SK-N-SH (cell line): ENCODE measurements at regions not wholly inside any gene's neighbourhood (a gene's known extent, or its start where the extent isn't known, plus 50 kb on each side); places are given as distances from the start of the nearest gene placed in this dataset.
"Not testable (repeated sequence)": the region's sequence is repeated elsewhere in the genome, so short reads cannot be mapped to it uniquely, and the experiment has no call there.

Experiments used
- CTCF ChIA-PET: fragments of 300-600, 350-600 bp; formaldehyde crosslinking; extraction: SDS; loops from one replicate; lab custom pipeline; 2021; lab: Yijun Ruan, JAX
- POLR2A ChIA-PET: fragments of 350-600 bp; sonication (Branson Sonifier 250); formaldehyde crosslinking; extraction: SDS; loops from one replicate; lab custom pipeline; 2020; ENCODE audit warnings: antibody characterized with exemption, inconsistent platforms; lab: Yijun Ruan, JAX
- DNase-seq: peaks from one replicate; pipeline ENCODE4 v3.0.0; 2012
- H2AFZ ChIP-seq: fragments of 200-600 bp; sonication (generic); 2 replicates; pipeline ENCODE4 v1.8.1; 2016; ENCODE audit warnings: antibody characterized with exemption, mild to moderate bottlenecking, low read depth
- H3F3A ChIP-seq: fragments of 200-600 bp; sonication (generic); replicated peaks from 2 replicates; pipeline ENCODE3; 2016; ENCODE audit warnings: antibody characterized with exemption, mild to moderate bottlenecking; ENCODE audit not compliant: insufficient read depth
- H3K27ac ChIP-seq, 2 experiments: fragments of 200-500 bp in 1 of 2; fragments of 200-600 bp in 1 of 2; sonication (Bioruptor generic) in 1 of 2; sonication (generic), shearing (Covaris generic) in 1 of 2; 2 replicates each; pipeline versions ENCODE4 v1.5.1 to v1.6.1; 2014 to 2016; ENCODE audit warnings: low read depth in 2 of 2, inconsistent platforms in 1 of 2, low read length in 1 of 2, mild to moderate bottlenecking in 1 of 2, mixed read lengths in 1 of 2
- H3K27me3 ChIP-seq: fragments of 200-600 bp; sonication (generic), shearing (Covaris generic); 2 replicates; pipeline ENCODE4 v1.6.1; 2016; ENCODE audit warnings: mixed run types; ENCODE audit not compliant: insufficient read depth
- H3K36me3 ChIP-seq, 2 experiments: fragments of 200-500 bp in 1 of 2; fragments of 200-600 bp in 1 of 2; sonication (Bioruptor generic) in 1 of 2; sonication (generic) in 1 of 2; replicated peaks in 1 of 2; 2 replicates each; pipeline versions ENCODE3 to v1.5.1; 2014 to 2016; ENCODE audit warnings: low read length in 1 of 2, mild to moderate bottlenecking in 1 of 2; ENCODE audit not compliant: insufficient read depth in 2 of 2, control insufficient read depth in 1 of 2
- H3K4me1 ChIP-seq, 2 experiments: fragments of 200-500 bp in 1 of 2; fragments of 200-600 bp in 1 of 2; sonication (Bioruptor generic) in 1 of 2; sonication (generic), shearing (Covaris generic) in 1 of 2; 2 replicates each; pipeline versions ENCODE4 v1.5.1 to v1.6.1; 2014 to 2016; ENCODE audit warnings: low read depth in 1 of 2, low read length in 1 of 2, mixed run types in 1 of 2; ENCODE audit not compliant: insufficient read depth in 2 of 2, control insufficient read depth in 1 of 2
- H3K4me2 ChIP-seq: fragments of 200-600 bp; sonication (generic), shearing (Covaris generic); 2 replicates; pipeline ENCODE4 v1.6.1; 2017; ENCODE audit warnings: mixed run types
- H3K4me3 ChIP-seq, 2 experiments: fragments of 200-500 bp in 1 of 2; fragments of 200-600 bp in 1 of 2; sonication (Bioruptor generic) in 1 of 2; sonication (generic), shearing (Covaris generic) in 1 of 2; 2 replicates each; pipeline versions ENCODE4 v1.5.1 to v1.8.1; 2014 to 2016; ENCODE audit warnings: low read depth in 2 of 2, inconsistent platforms in 1 of 2, low read length in 1 of 2, mild to moderate bottlenecking in 1 of 2, mixed read lengths in 1 of 2, moderate library complexity in 1 of 2
- H3K79me2 ChIP-seq: fragments of 200-600 bp; sonication (generic); 2 replicates; pipeline ENCODE4 v1.8.1; 2017; ENCODE audit warnings: mild to moderate bottlenecking; ENCODE audit not compliant: insufficient read depth
- H3K9ac ChIP-seq: fragments of 200-600 bp; sonication (generic); 2 replicates; pipeline ENCODE4 v1.6.1; 2017; ENCODE audit warnings: mixed run types
- H3K9me2 ChIP-seq: fragments of 200-600 bp; sonication (generic); 2 replicates; pipeline ENCODE4 v1.6.1; 2017; ENCODE audit warnings: mixed run types
- H3K9me3 ChIP-seq: fragments of 200-600 bp; sonication (generic); 2 replicates; pipeline ENCODE4 v1.6.1; 2017; ENCODE audit warnings: mixed run types, mild to moderate bottlenecking, moderate library complexity
- H4K20me1 ChIP-seq: fragments of 200-600 bp; sonication (generic); 2 replicates; pipeline ENCODE4 v1.6.1; 2017; ENCODE audit warnings: mild to moderate bottlenecking, mixed run types; ENCODE audit not compliant: insufficient read depth
- WGBS: methylation state at CpG from one replicate; pipeline ENCODE4 v1.1.6; 2017; ENCODE audit warnings: low lambda C conversion rate; 5-methylcytosine and 5-hydroxymethylcytosine counted together

- POLR2A ChIA-PET, H3K9ac ChIP-seq, H3K79me2 ChIP-seq, CTCF ChIA-PET, H2AFZ ChIP-seq, H4K20me1 ChIP-seq, H3F3A ChIP-seq, H3K4me2 ChIP-seq, H3K4me3 ChIP-seq, H3K36me3 ChIP-seq, H3K9me3 ChIP-seq, H3K4me1 ChIP-seq, H3K27ac ChIP-seq, H3K9me2 ChIP-seq, DNase-seq: not testable (repeated sequence)
- peaks cover 10% of the 10 kb centered on the region for H3K27me3 ChIP-seq
- WGBS: 4% methylated on average over 5 of the region's 5 CpGs
Measured at GRCh38 chr7:149963985-149964384, 90.2 kb downstream of the ATP6V0E2 start.

GRCh38 chr7:149966444-149966843 lies 92.7 kb downstream of the ATP6V0E2 start:
- CTCF ChIA-PET, H2AFZ ChIP-seq, H3K27ac ChIP-seq, H3K4me3 ChIP-seq, H4K20me1 ChIP-seq, H3K79me2 ChIP-seq, H3K4me1 ChIP-seq, H3K9me2 ChIP-seq, H3K9ac ChIP-seq, H3K9me3 ChIP-seq, H3K4me2 ChIP-seq, POLR2A ChIA-PET, H3K36me3 ChIP-seq, DNase-seq, H3F3A ChIP-seq: not testable (repeated sequence)
- H3K27me3 ChIP-seq: peaks cover 16% of the 10 kb centered on the region
- WGBS: 0% methylated on average over 2 of the region's 2 CpGs

GRCh38 chr7:149972977-149973376 lies 99.2 kb downstream of the ATP6V0E2 start:
- WGBS: 5% methylated on average over 4 of the region's 10 CpGs
- CTCF ChIA-PET, H3K9me2 ChIP-seq, DNase-seq, H3K4me3 ChIP-seq, H3K79me2 ChIP-seq, H3K36me3 ChIP-seq, H3K4me2 ChIP-seq, H3K27ac ChIP-seq, H3F3A ChIP-seq, H3K9ac ChIP-seq, H3K4me1 ChIP-seq, H4K20me1 ChIP-seq, H2AFZ ChIP-seq, H3K9me3 ChIP-seq, POLR2A ChIA-PET: not testable (repeated sequence)
- H3K27me3 ChIP-seq: peaks cover 21% of the 10 kb centered on the region; the same call in 1 of the 2 replicates

- peaks cover 24% of the 10 kb centered on the region; the same call in 1 of the 2 replicates for H3K27me3 ChIP-seq
- H3K9me3 ChIP-seq, H3F3A ChIP-seq, POLR2A ChIA-PET, DNase-seq, H3K9ac ChIP-seq, H3K4me3 ChIP-seq, H3K27ac ChIP-seq, CTCF ChIA-PET, H3K4me2 ChIP-seq, H2AFZ ChIP-seq, H4K20me1 ChIP-seq, H3K79me2 ChIP-seq, H3K36me3 ChIP-seq, H3K4me1 ChIP-seq, H3K9me2 ChIP-seq: not testable (repeated sequence)
- WGBS: 5% methylated on average over 6 of the region's 11 CpGs
Measured at GRCh38 chr7:149973681-149974080, 99.9 kb downstream of the ATP6V0E2 start.

- H3K27ac ChIP-seq, DNase-seq, H3K9me3 ChIP-seq, H3K79me2 ChIP-seq, H3K36me3 ChIP-seq, H3K4me2 ChIP-seq, H4K20me1 ChIP-seq, H3K9me2 ChIP-seq, POLR2A ChIA-PET, H3K4me3 ChIP-seq, H3K9ac ChIP-seq, H2AFZ ChIP-seq, H3K4me1 ChIP-seq, CTCF ChIA-PET, H3F3A ChIP-seq: not testable (repeated sequence)
- WGBS: 5% methylated on average over 4 of the region's 4 CpGs
- peaks cover 37% of the 10 kb centered on the region; the same call in 1 of the 2 replicates for H3K27me3 ChIP-seq
Measured at GRCh38 chr7:149975608-149976007, 101.8 kb downstream of the ATP6V0E2 start.

- CTCF ChIA-PET, POLR2A ChIA-PET, DNase-seq, H3K4me2 ChIP-seq, H3K9ac ChIP-seq, H3K27ac ChIP-seq, H3F3A ChIP-seq, H3K79me2 ChIP-seq, H2AFZ ChIP-seq, H3K4me1 ChIP-seq, H4K20me1 ChIP-seq, H3K9me3 ChIP-seq, H3K9me2 ChIP-seq, H3K4me3 ChIP-seq, H3K36me3 ChIP-seq: not testable (repeated sequence)
- WGBS: 2% methylated on average over 3 of the region's 3 CpGs
- H3K27me3 ChIP-seq: peaks cover 17% of the 10 kb centered on the region; the same call in 1 of the 2 replicates
Measured at GRCh38 chr7:149978537-149978936, 104.8 kb downstream of the ATP6V0E2 start.

- 6% methylated on average over 8 of the region's 10 CpGs for WGBS
- H3K27ac ChIP-seq, H4K20me1 ChIP-seq, H3K9me3 ChIP-seq, CTCF ChIA-PET, H3K79me2 ChIP-seq, H3F3A ChIP-seq, H3K9me2 ChIP-seq, H3K36me3 ChIP-seq, H2AFZ ChIP-seq, POLR2A ChIA-PET, DNase-seq, H3K4me2 ChIP-seq, H3K9ac ChIP-seq, H3K4me3 ChIP-seq, H3K4me1 ChIP-seq: not testable (repeated sequence)
- H3K27me3 ChIP-seq: peaks cover 17% of the 10 kb centered on the region; the same call in 1 of the 2 replicates
Measured at GRCh38 chr7:149978944-149979343, 105.2 kb downstream of the ATP6V0E2 start.
